NCI-H2171 (cell line): ENCODE measurements at regions not wholly inside any gene's neighbourhood (a gene's known extent, or its start where the extent isn't known, plus 50 kb on each side); places are given as distances from the start of the nearest gene placed in this dataset.

ENCODE experiments used
- DNase-seq: peaks from one replicate; lab custom pipeline; 2025; lab: John Stamatoyannopoulos, UW

GRCh38 chr4:185991770-185992169, 77.2 kb upstream of the TLR3 start:
- DNase-seq = no peak

- DNase-seq = no peak
These were observed 76.4 kb upstream of the TLR3 start for GRCh38 chr4:185992585-185992984.

GRCh38 chr4:185993328-185993973, 75.5 kb upstream of the TLR3 start:
- DNase-seq = no peak

GRCh38 chr4:185994750-185995149, 74.2 kb upstream of the TLR3 start:
- DNase-seq = no peak

GRCh38 chr4:185995665-185996064, 73.3 kb upstream of the TLR3 start:
- DNase-seq = no peak

GRCh38 chr4:185997296-185997695, 71.7 kb upstream of the TLR3 start:
- no peak for DNase-seq

GRCh38 chr4:185998791-185999190, 70.2 kb upstream of the TLR3 start:
- DNase-seq = no peak

- DNase-seq = no peak
These were observed 69.7 kb upstream of the TLR3 start for GRCh38 chr4:185999207-185999606.

GRCh38 chr4:186002853-186003252, 66.1 kb upstream of the TLR3 start:
- no peak for DNase-seq

GRCh38 chr4:186003746-186004145, 65.2 kb upstream of the TLR3 start:
- no peak for DNase-seq

GRCh38 chr4:186008057-186008456, 60.9 kb upstream of the TLR3 start:
- no peak for DNase-seq

GRCh38 chr4:186009976-186010375, 59.0 kb upstream of the TLR3 start:
- no peak for DNase-seq

- DNase-seq = no peak
These were observed 58.1 kb upstream of the TLR3 start for GRCh38 chr4:186010821-186011220.

- DNase-seq = no peak
These were observed 56.9 kb upstream of the TLR3 start for GRCh38 chr4:186012071-186012470.

- DNase-seq = no peak
These were observed 55.4 kb upstream of the TLR3 start for GRCh38 chr4:186013419-186014186.

GRCh38 chr4:186015212-186015817, 53.6 kb upstream of the TLR3 start:
- no peak for DNase-seq

GRCh38 chr4:186016796-186017195, 52.2 kb upstream of the TLR3 start:
- DNase-seq = no peak

GRCh38 chr4:186017801-186018200, 51.2 kb upstream of the TLR3 start:
- no peak for DNase-seq

GRCh38 chr4:186018261-186018660, 50.7 kb upstream of the TLR3 start:
- no peak for DNase-seq

- no peak for DNase-seq
These were observed 50.2 kb upstream of the TLR3 start for GRCh38 chr4:186018784-186019183.
